WTC11 (cell line): ENCODE measurements at regions not wholly inside any gene's neighbourhood (a gene's known extent, or its start where the extent isn't known, plus 50 kb on each side); places are given as distances from the start of the nearest gene placed in this dataset.

ENCODE experiments used
- ATAC-seq: fragments of 200-7000 bp; cut with Tn5 transposase; 2 replicates; pipeline ENCODE4 v1.10.0; 2021; ENCODE audit warnings: mild to moderate bottlenecking, moderate library complexity
- CTCF ChIA-PET: fragments of 300-600 bp; sonication (Branson Sonifier 250); formaldehyde crosslinking; loops from one replicate; lab custom pipeline; 2021; ENCODE audit warnings: antibody characterized with exemption; lab: Charles Lee
- POLR2A ChIA-PET: fragments of 350-600 bp; sonication (Branson Sonifier 250); formaldehyde crosslinking; loops from one replicate; lab custom pipeline; 2021; ENCODE audit warnings: antibody characterized with exemption; lab: Charles Lee
- DNase-seq: peaks from one replicate; pipeline ENCODE4 v3.0.0; 2021; ENCODE audit warnings: low spot score
- H3K27ac Mint-ChIP-seq: 2 replicates; pipeline ENCODE4 v1.8.0; 2021; ENCODE audit warnings: mixed read lengths
- H3K27me3 Mint-ChIP-seq: 2 replicates; pipeline ENCODE4 v1.8.0; 2021; ENCODE audit warnings: low read depth, mild to moderate bottlenecking, moderate library complexity, mixed read lengths
- H3K36me3 Mint-ChIP-seq: 2 replicates; pipeline ENCODE4 v1.8.0; 2021; ENCODE audit warnings: mixed read lengths
- H3K4me1 Mint-ChIP-seq: 2 replicates; pipeline ENCODE4 v1.8.0; 2022; ENCODE audit warnings: mixed read lengths
- H3K4me3 Mint-ChIP-seq: 2 replicates; pipeline ENCODE4 v1.8.0; 2021; ENCODE audit warnings: mild to moderate bottlenecking, moderate library complexity, mixed read lengths
- H3K9me3 Mint-ChIP-seq: 2 replicates; pipeline ENCODE4 v1.8.0; 2021; ENCODE audit warnings: mixed read lengths
- ARID4B ChIP-seq: sonication (generic); formaldehyde crosslinking; IDR thresholded peaks from 2 replicates; pipeline ENCODE4 v1.8.0; 2023; ENCODE audit warnings: missing genetic modification reagents, mild to moderate bottlenecking, borderline replicate concordance
- ATF1 ChIP-seq: sonication (generic); formaldehyde crosslinking; IDR thresholded peaks from 2 replicates; pipeline ENCODE4 v1.8.1; 2023; ENCODE audit warnings: mild to moderate bottlenecking, moderate library complexity, missing genetic modification reagents
- ERG ChIP-seq: fragments of 250-450 bp; sonication (Bioruptor Pico); IDR thresholded peaks from 2 replicates; pipeline ENCODE4 v1.8.0; 2021; ENCODE audit warnings: mild to moderate bottlenecking
- FOXK1 ChIP-seq: sonication (generic); formaldehyde crosslinking; IDR thresholded peaks from 2 replicates; pipeline ENCODE4 v1.8.0; 2022; ENCODE audit warnings: mild to moderate bottlenecking, moderate library complexity, missing genetic modification reagents
- FOXP1 ChIP-seq: sonication (generic); formaldehyde crosslinking; IDR thresholded peaks from 2 replicates; pipeline ENCODE4 v1.8.0; 2022; ENCODE audit warnings: missing genetic modification reagents, mild to moderate bottlenecking, moderate library complexity, borderline replicate concordance
- HMGA2 ChIP-seq: fragments of 250-450 bp; sonication (Bioruptor Pico); IDR thresholded peaks from 2 replicates; pipeline ENCODE4 v1.4.0; 2021; ENCODE audit warnings: mild to moderate bottlenecking, moderate library complexity
- MLX ChIP-seq: sonication (generic); formaldehyde crosslinking; IDR thresholded peaks from 2 replicates; pipeline ENCODE4 v1.8.1; 2023; ENCODE audit warnings: mild to moderate bottlenecking, missing genetic modification reagents, moderate library complexity
- NR1H2 ChIP-seq: sonication (generic); formaldehyde crosslinking; IDR thresholded peaks from 2 replicates; pipeline ENCODE4 v1.9.0; 2021; ENCODE audit warnings: mild to moderate bottlenecking, moderate library complexity, missing genetic modification reagents
- PRDM15 ChIP-seq: sonication (generic); formaldehyde crosslinking; IDR thresholded peaks from 2 replicates; pipeline ENCODE4 v1.8.0; 2022; ENCODE audit warnings: missing genetic modification reagents
- SOX15 ChIP-seq: fragments of 250-450 bp; sonication (Bioruptor Pico); IDR thresholded peaks from 2 replicates; pipeline ENCODE4 v1.9.0; 2021; ENCODE audit warnings: mild to moderate bottlenecking
- SP1 ChIP-seq: sonication (generic); formaldehyde crosslinking; conservative IDR thresholded peaks from 2 replicates; pipeline ENCODE4 v1.8.1; 2022; ENCODE audit warnings: missing genetic modification reagents
- TEAD1 ChIP-seq: sonication (generic); formaldehyde crosslinking; IDR thresholded peaks from 2 replicates; pipeline ENCODE4 v1.8.0; 2022; ENCODE audit warnings: mild to moderate bottlenecking, missing genetic modification reagents
- ZMAT4 ChIP-seq: fragments of 250-450 bp; sonication (Bioruptor Pico); IDR thresholded peaks from 2 replicates; pipeline ENCODE4 v1.9.0; 2021; ENCODE audit warnings: mild to moderate bottlenecking
- ZNF232 ChIP-seq: sonication (generic); formaldehyde crosslinking; IDR thresholded peaks from 2 replicates; pipeline ENCODE4 v1.8.0; 2022; ENCODE audit warnings: mild to moderate bottlenecking, missing genetic modification reagents
- ZSCAN18 ChIP-seq: fragments of 250-450 bp; sonication (Bioruptor Pico); IDR thresholded peaks from 2 replicates; pipeline ENCODE4 v2.1.2; 2022; ENCODE audit warnings: mild to moderate bottlenecking, moderate library complexity
- TF ChIP-seq, protein P1 (sequence below): fragments of 250-450 bp; sonication (Bioruptor Pico); IDR thresholded peaks from 2 replicates; pipeline ENCODE4 v1.9.0; 2021; ENCODE audit warnings: mild to moderate bottlenecking
- TF ChIP-seq, protein P2 (sequence below): sonication (generic); formaldehyde crosslinking; IDR thresholded peaks from 2 replicates; pipeline ENCODE4 v1.8.1; 2022; ENCODE audit warnings: missing genetic modification reagents, borderline replicate concordance
- TF ChIP-seq, protein P3 (sequence below): sonication (generic); formaldehyde crosslinking; IDR thresholded peaks from 2 replicates; pipeline ENCODE4 v1.8.1; 2022; ENCODE audit warnings: low read depth, missing genetic modification reagents, borderline replicate concordance

DNA sequence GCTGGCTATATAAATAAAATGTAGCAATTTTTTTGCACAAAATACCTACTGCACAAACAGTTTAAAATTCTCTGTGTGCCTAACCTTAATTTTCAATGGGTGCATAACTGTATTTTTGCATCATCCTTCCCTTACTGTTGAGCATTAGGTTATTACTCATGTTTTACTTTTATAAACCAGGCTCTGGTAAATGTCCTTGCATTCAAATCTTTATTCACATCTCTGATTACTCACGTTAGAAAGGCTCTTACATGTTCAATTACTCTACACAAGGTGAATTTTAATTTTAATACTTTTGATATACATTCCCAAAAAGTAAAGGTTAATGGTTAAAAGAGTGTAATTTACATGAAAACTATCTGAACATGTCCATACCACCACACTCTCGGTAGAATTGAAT lies 246.1 kb downstream of the PRELID2 start (continued):
- no peak for TF ChIP-seq ZNF232 (CRISPR knock-in tag)
- no peak for TF ChIP-seq SP1 (CRISPR knock-in tag)

DNA sequence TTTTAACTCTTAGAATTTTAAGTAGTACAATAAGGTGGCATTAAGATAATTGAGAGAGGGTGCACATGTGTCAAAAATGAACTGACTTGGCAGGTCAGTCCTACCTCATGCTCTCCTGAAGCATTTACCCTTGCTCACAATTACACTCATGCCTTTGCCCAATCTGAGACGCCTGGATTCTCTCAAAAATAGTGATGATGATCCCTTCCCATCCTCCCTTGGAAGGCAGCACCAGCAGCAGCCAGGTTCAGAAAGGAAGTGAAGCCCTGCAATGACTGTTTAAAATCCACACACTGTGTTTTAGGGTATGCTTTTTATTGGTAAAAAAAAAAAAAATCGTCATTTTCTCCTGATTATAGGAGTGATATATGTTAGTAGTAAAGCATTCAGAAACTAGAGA lies 246.6 kb downstream of the PRELID2 start:
- Mint-ChIP-seq H3K27ac (no peak overlapping the region), H3K9me3 (peaks cover 10% of the 10 kb centered on the region; the same call in 1 of the 2 replicates), H3K27me3 (no peaks in the 10 kb centered on the region), H3K4me3 (no peak overlapping the region), H3K36me3 (no peaks in the 10 kb centered on the region), H3K4me1 (no peaks in the 10 kb centered on the region)
- POLR2A ChIA-PET = no interaction called here
- DNase-seq = no peak
- CTCF ChIA-PET = no interaction called here
- ATAC-seq = no peak
- no peak for TF ChIP-seq ZMAT4 (CRISPR knock-in tag)
- TF ChIP-seq ATF1 (CRISPR knock-in tag) = no peak
- TF ChIP-seq ERG (CRISPR knock-in tag) = no peak
- TF ChIP-seq, protein P1, sequence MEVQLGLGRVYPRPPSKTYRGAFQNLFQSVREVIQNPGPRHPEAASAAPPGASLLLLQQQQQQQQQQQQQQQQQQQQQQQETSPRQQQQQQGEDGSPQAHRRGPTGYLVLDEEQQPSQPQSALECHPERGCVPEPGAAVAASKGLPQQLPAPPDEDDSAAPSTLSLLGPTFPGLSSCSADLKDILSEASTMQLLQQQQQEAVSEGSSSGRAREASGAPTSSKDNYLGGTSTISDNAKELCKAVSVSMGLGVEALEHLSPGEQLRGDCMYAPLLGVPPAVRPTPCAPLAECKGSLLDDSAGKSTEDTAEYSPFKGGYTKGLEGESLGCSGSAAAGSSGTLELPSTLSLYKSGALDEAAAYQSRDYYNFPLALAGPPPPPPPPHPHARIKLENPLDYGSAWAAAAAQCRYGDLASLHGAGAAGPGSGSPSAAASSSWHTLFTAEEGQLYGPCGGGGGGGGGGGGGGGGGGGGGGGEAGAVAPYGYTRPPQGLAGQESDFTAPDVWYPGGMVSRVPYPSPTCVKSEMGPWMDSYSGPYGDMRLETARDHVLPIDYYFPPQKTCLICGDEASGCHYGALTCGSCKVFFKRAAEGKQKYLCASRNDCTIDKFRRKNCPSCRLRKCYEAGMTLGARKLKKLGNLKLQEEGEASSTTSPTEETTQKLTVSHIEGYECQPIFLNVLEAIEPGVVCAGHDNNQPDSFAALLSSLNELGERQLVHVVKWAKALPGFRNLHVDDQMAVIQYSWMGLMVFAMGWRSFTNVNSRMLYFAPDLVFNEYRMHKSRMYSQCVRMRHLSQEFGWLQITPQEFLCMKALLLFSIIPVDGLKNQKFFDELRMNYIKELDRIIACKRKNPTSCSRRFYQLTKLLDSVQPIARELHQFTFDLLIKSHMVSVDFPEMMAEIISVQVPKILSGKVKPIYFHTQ = no peak
- no peak for TF ChIP-seq TEAD1
- no peak for TF ChIP-seq PRDM15 (CRISPR knock-in tag)
- TF ChIP-seq FOXK1 (CRISPR knock-in tag) = no peak
- TF ChIP-seq MLX = no peak
- no peak for TF ChIP-seq ZSCAN18
- TF ChIP-seq ARID4B (CRISPR knock-in tag) = no peak
- TF ChIP-seq FOXP1 (CRISPR knock-in tag) = no peak
- TF ChIP-seq HMGA2 (CRISPR knock-in tag) = no peak
- no peak for TF ChIP-seq NR1H2
- TF ChIP-seq, protein P2, sequence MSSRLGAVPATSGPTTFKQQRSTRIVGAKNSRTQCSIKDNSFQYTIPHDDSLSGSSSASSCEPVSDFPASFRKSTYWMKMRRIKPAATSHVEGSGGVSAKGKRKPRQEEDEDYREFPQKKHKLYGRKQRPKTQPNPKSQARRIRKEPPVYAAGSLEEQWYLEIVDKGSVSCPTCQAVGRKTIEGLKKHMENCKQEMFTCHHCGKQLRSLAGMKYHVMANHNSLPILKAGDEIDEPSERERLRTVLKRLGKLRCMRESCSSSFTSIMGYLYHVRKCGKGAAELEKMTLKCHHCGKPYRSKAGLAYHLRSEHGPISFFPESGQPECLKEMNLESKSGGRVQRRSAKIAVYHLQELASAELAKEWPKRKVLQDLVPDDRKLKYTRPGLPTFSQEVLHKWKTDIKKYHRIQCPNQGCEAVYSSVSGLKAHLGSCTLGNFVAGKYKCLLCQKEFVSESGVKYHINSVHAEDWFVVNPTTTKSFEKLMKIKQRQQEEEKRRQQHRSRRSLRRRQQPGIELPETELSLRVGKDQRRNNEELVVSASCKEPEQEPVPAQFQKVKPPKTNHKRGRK (CRISPR knock-in tag) = no peak
- TF ChIP-seq, protein P3, sequence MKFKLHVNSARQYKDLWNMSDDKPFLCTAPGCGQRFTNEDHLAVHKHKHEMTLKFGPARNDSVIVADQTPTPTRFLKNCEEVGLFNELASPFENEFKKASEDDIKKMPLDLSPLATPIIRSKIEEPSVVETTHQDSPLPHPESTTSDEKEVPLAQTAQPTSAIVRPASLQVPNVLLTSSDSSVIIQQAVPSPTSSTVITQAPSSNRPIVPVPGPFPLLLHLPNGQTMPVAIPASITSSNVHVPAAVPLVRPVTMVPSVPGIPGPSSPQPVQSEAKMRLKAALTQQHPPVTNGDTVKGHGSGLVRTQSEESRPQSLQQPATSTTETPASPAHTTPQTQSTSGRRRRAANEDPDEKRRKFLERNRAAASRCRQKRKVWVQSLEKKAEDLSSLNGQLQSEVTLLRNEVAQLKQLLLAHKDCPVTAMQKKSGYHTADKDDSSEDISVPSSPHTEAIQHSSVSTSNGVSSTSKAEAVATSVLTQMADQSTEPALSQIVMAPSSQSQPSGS (CRISPR knock-in tag) = no peak
- no peak for TF ChIP-seq SOX15 (CRISPR knock-in tag)
